Stimulated activated CD4-positive, alpha-beta T cell treated with anti-CD3 and anti-CD28 coated beads, TNF-alpha, amount 100 ng/mL, for 1 hour (primary cell): ENCODE measurements at regions not wholly inside any gene's neighbourhood (a gene's known extent, or its start where the extent isn't known, plus 50 kb on each side); places are given as distances from the start of the nearest gene placed in this dataset.
"Not testable (repeated sequence)": the region's sequence is repeated elsewhere in the genome, so short reads cannot be mapped to it uniquely, and the experiment has no call there.

Source experiments
- DNase-seq, 3 donors: peaks; one replicate each; pipeline ENCODE4 v3.0.0-alpha.2; 2020; ENCODE audit warnings: low read depth in 3 of 3, low spot score in 1 of 3

GRCh38 chr6:105740946-105741645 is 338.2 kb upstream of the PREP start:
- no peak for DNase-seq

GRCh38 chr6:105739764-105740163 is 336.9 kb upstream of the PREP start:
- DNase-seq: no peak

GRCh38 chr6:105733556-105734162 is 330.8 kb upstream of the PREP start:
- no peak for DNase-seq

GRCh38 chr6:105728995-105729394 is 326.1 kb upstream of the PREP start:
- no peak for DNase-seq

GRCh38 chr6:105726902-105727655 is 324.2 kb upstream of the PREP start:
- no peak for DNase-seq

GRCh38 chr6:105714846-105715245 is 312.0 kb upstream of the PREP start:
- no peak for DNase-seq

GRCh38 chr6:105713474-105714118 is 310.7 kb upstream of the PREP start:
- no peak for DNase-seq

GRCh38 chr6:105711216-105711615 is 308.3 kb upstream of the PREP start:
- DNase-seq: no peak

- no peak for DNase-seq
These were observed 302.7 kb upstream of the PREP start for GRCh38 chr6:105705608-105706007.

- no peak for DNase-seq
These were observed 292.6 kb upstream of the PREP start for GRCh38 chr6:105695461-105695860.

- DNase-seq: no peak
These were observed 289.8 kb upstream of the PREP start for GRCh38 chr6:105692613-105693215.

GRCh38 chr6:105691971-105692370 is 289.1 kb upstream of the PREP start:
- DNase-seq: no peak

- DNase-seq: no peak
These were observed 288.2 kb upstream of the PREP start for GRCh38 chr6:105691081-105691480.

GRCh38 chr6:105688573-105688972 is 285.7 kb upstream of the PREP start:
- DNase-seq: no peak

GRCh38 chr6:105686793-105687192 is 283.9 kb upstream of the PREP start:
- DNase-seq: not testable (repeated sequence)

- no peak for DNase-seq
These were observed 278.2 kb upstream of the PREP start for GRCh38 chr6:105681061-105681460.

GRCh38 chr6:105680131-105680530 is 277.2 kb upstream of the PREP start:
- no peak for DNase-seq

GRCh38 chr6:105678516-105678915 is 275.6 kb upstream of the PREP start:
- DNase-seq: no peak

- DNase-seq: no peak
These were observed 275.0 kb upstream of the PREP start for GRCh38 chr6:105677671-105678475.

- no peak for DNase-seq
These were observed 274.0 kb upstream of the PREP start for GRCh38 chr6:105676857-105677256.
